ENCODE measurements at regions not wholly inside any gene's neighbourhood (a gene's known extent, or its start where the extent isn't known, plus 50 kb on each side); places are given as distances from the start of the nearest gene placed in this dataset.

DNA sequence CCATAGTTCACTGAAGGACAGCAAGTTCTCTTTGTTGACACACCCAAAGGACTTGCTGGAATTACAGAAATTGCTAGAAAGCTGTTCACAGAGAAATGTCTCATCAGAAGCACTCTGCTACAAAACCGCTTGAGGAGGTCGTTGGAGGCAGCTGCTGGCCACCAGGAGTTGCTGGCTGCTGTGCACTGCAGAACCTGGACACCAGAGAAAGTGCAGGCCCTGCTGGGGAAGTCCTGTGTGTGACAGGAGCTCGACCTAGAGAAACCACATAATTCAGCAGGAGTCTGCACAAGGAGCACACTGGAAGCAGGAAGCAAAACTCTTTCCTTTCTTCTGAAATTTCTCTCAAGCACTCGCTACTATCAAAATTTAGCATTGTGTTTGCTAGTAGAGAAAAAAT, 461.5 kb upstream of the GHITM start:
- POLR2A ChIA-PET (ENCODE audit: low non-redundant PET): no interaction called here
- H3K27ac ChIP-seq: no peak overlapping the region

DNA sequence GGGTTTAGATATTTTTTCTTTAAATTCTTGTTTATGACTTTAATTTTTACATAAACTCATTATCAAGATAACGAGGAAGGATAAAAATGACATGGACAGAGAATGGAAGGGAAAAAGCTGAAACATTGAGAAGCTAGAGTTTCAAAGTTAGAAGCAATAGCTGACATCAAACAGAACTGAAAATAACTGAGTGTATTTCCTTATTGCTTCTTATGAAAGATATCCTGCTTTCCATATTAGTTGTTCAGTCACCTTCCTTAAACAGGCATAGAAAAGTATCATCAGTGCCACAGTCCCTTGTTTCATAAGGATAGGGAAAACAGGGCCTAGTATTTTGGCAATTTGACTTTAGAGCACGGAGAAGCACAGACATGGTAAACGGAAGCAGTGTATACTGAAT, 460.5 kb upstream of the GHITM start:
- POLR2A ChIA-PET (ENCODE audit: low non-redundant PET): no interaction called here
- no peak overlapping the region for H3K27ac ChIP-seq
- TF ChIP-seq, protein P1, sequence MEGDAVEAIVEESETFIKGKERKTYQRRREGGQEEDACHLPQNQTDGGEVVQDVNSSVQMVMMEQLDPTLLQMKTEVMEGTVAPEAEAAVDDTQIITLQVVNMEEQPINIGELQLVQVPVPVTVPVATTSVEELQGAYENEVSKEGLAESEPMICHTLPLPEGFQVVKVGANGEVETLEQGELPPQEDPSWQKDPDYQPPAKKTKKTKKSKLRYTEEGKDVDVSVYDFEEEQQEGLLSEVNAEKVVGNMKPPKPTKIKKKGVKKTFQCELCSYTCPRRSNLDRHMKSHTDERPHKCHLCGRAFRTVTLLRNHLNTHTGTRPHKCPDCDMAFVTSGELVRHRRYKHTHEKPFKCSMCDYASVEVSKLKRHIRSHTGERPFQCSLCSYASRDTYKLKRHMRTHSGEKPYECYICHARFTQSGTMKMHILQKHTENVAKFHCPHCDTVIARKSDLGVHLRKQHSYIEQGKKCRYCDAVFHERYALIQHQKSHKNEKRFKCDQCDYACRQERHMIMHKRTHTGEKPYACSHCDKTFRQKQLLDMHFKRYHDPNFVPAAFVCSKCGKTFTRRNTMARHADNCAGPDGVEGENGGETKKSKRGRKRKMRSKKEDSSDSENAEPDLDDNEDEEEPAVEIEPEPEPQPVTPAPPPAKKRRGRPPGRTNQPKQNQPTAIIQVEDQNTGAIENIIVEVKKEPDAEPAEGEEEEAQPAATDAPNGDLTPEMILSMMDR (conservative IDR thresholded peaks at IDR 0.05; ENCODE audit: low read depth): no peak
- CTCF ChIA-PET: no interaction called here
- DNase-seq (ENCODE audit: low spot score): no peak

More for the DNA sequence above, 461.5 kb upstream of the GHITM start:
- TF ChIP-seq, protein P1 (conservative IDR thresholded peaks at IDR 0.05; ENCODE audit: low read depth): no peak
- CTCF ChIA-PET: no interaction called here
- DNase-seq (ENCODE audit: low spot score): no peak

DNA sequence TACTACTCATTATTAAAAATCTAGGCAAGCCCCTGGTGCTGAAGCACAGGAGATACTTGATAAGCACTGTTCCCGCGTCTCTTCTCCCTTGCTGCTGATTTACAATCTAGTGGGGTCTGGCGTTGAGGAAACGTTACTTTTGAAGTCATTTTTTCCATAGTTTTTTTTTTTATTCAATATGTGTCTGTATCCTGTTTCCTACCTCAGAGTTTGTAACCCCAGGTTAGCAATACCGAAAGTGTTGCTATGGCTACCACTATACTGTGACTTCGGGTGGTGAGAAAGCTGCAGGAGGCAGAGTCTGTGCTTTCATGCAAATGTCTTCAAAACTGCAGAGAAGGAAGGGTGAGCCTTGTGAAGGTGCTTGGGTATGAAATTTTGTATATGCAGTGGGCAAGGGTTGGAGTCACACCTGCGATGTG, 458.8 kb upstream of the GHITM start:
- TF ChIP-seq, protein P1 (conservative IDR thresholded peaks at IDR 0.05; ENCODE audit: low read depth): no peak
- CTCF ChIA-PET: no interaction called here
- POLR2A ChIA-PET (ENCODE audit: low non-redundant PET): no interaction called here
- no peak for DNase-seq (ENCODE audit: low spot score)
- H3K27ac ChIP-seq: no peak overlapping the region

DNA sequence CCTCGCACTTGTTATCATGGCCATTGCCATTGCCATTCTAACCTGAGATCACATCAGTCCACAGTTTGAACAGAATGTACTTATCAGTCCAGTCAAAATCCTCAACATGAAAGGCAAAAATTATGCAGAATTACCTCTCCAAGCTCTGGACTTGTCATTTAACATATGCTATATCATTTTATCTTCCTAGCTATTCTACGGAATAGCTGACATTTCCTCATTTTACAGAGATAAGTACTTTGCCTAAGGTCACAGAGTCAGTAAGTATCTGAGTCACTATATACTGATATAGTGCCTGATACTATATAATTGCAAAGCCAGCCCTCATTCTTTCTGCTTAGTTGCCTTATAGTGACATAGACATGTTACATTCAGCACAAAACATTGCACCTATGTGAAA, 456.9 kb upstream of the GHITM start:
- DNase-seq (ENCODE audit: low spot score): no peak
- CTCF ChIA-PET: interaction anchor here (0.6 to 1.5 kb wide), 2 partner anchors 10 to 85 kb away, joined by 3 read pairs; no protein-coding TSS in a partner anchor
- no peak overlapping the region for H3K27ac ChIP-seq
- TF ChIP-seq, protein P1 (conservative IDR thresholded peaks at IDR 0.05; ENCODE audit: low read depth): no peak
- POLR2A ChIA-PET (ENCODE audit: low non-redundant PET): no interaction called here

DNA sequence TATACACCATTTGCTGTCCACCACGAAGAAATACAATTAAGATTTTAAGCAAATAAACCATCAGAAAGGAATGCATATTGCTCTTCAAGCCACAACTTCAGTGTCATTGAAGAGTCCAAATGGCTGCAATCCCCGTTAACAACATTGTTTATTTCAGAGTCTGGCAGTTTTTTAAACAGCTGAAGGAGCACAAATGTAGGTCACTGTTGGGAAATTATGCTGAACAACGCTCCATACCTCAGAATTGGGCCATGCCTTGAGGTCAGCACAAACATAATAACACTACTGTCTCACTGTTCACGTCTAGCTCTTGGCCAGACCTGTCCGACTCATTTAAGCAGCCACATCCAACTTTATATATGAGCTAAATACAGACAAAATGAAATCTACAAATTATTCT, 453.9 kb upstream of the GHITM start:
- no peak overlapping the region for H3K27ac ChIP-seq
- no peak for DNase-seq (ENCODE audit: low spot score)
- ChIA-PET POLR2A (ENCODE audit: low non-redundant PET) (no interaction called here), CTCF (no interaction called here)
- TF ChIP-seq, protein P1 (conservative IDR thresholded peaks at IDR 0.05; ENCODE audit: low read depth): no peak

DNA sequence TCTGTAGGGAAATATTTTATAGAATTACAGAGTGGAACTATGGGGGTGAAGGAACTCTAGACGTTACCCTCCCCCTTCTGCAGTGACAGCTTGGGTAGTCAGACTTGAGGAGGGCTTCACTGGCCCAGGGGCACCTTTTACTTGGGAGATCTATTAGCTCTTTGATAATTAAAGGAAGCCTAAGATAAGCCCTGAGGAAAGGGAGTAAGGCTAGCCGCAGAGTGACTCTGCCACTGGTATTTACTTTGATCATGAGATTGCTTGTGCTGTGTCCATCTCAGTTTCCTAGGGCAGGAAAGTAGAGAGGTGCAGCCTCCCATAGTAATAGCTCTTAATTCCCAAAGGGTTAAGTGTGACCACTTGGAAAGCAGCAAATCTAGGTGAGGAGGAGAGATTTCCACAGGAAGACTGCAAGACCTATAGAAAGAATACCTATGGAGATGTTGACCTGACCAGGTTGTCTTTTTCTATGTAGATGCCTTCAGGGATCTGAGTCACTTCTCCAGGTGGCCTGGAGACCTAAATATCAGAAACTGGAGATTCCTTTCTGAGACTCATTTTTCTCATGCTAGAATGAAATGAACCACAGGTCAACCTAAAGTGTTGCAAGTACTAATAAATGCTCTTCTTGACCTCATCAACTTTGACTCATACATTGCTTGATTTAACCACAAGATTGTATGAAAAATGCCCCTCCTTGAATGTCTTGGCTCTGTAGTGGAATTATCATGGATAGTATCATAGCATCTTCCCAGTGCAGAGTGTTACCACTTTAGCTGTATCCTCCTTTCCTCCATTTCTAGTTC, 447.3 kb upstream of the GHITM start:
- H3K27ac ChIP-seq: no peak overlapping the region
- ChIA-PET POLR2A (ENCODE audit: low non-redundant PET) (no interaction called here), CTCF (interaction anchor here (0.6 kb wide), 1 partner anchor 33 kb away, joined by 3 read pairs; no protein-coding TSS in a partner anchor)
- TF ChIP-seq, protein P1 (conservative IDR thresholded peaks at IDR 0.05; ENCODE audit: low read depth): no peak
- no peak for DNase-seq (ENCODE audit: low spot score)

All from RWPE1 (cell line).